Endothelial cell of umbilical vein (primary cell): ENCODE measurements at regions not wholly inside any gene's neighbourhood (a gene's known extent, or its start where the extent isn't known, plus 50 kb on each side); places are given as distances from the start of the nearest gene placed in this dataset.
A peak's percentile ranks its signal among the peaks of the same experiment; 100 is the strongest.

Source experiments
- BruUV-seq: library from RNA; stranded (reverse); fragments of 400-500 nt; replicated peaks from 2 replicates; lab custom pipeline; 2021; lab: Mats Ljungman, UMichigan
- CTCF ChIA-PET: fragments of 300-600, 350-600 bp; sonication (Branson Sonifier 250); formaldehyde crosslinking; loops from one replicate; lab custom pipeline; 2021; ENCODE audit warnings: antibody characterized with exemption, inconsistent platforms; lab: Charles Lee
- POLR2A ChIA-PET: fragments of 300-600, 350-600 bp; sonication (Branson Sonifier 250); formaldehyde crosslinking; loops from one replicate; lab custom pipeline; 2021; ENCODE audit warnings: antibody characterized with exemption, inconsistent platforms; lab: Charles Lee
- DNase-seq: peaks from one replicate; pipeline ENCODE4 v3.0.0-alpha.2; 2011; ENCODE audit warnings: low read depth, low spot score
- FAIRE-seq: peaks from 2 replicates; lab custom pipeline; 2011; peaks lifted over from hg19 to GRCh38; lab: Jason Lieb, UNC
- H2AFZ ChIP-seq: 2 replicates; pipeline ENCODE4 v1.6.0; 2012; ENCODE audit warnings: low read depth, low read length, control low read depth, inconsistent platforms
- H3K27ac ChIP-seq: 2 replicates; pipeline ENCODE4 v1.5.1; 2011; ENCODE audit warnings: low read depth, mild to moderate bottlenecking, control low read depth, low read length, moderate library complexity; ENCODE audit not compliant: insufficient read depth
- H3K27me3 ChIP-seq, 2 experiments: 2 replicates each; pipeline versions ENCODE4 v1.6.0 to v1.6.1; 2011; ENCODE audit warnings: low read length in 2 of 2, mixed read lengths in 1 of 2; ENCODE audit not compliant: control insufficient read depth in 2 of 2, insufficient read depth in 2 of 2
- H3K36me3 ChIP-seq, 2 experiments: 2 replicates in 1 of 2; 3 replicates in 1 of 2; pipeline ENCODE4 v1.5.1; 2011; ENCODE audit warnings: low read length in 2 of 2, mild to moderate bottlenecking in 1 of 2, moderate library complexity in 1 of 2; ENCODE audit not compliant: control insufficient read depth in 2 of 2, insufficient read depth in 2 of 2; ENCODE audit errors: extremely low read depth in 1 of 2
- H3K4me1 ChIP-seq: 3 replicates; pipeline ENCODE4 v1.5.1; 2011; ENCODE audit warnings: mild to moderate bottlenecking, low read length; ENCODE audit not compliant: control insufficient read depth, insufficient read depth; ENCODE audit errors: extremely low read depth
- H3K4me2 ChIP-seq: 2 replicates; pipeline ENCODE4 v1.6.1; 2011; ENCODE audit warnings: low read length, control low read depth, mixed read lengths; ENCODE audit not compliant: insufficient read depth
- H3K4me3 ChIP-seq, 3 experiments: fragments of 200-600 bp in 1 of 3; sonication (generic), shearing (Covaris generic) in 1 of 3; replicated peaks in 1 of 3; 2 replicates each; pipeline ENCODE4 v1.5.1; 2011 to 2016; ENCODE audit warnings: control low read depth in 3 of 3, low read length in 3 of 3, mild to moderate bottlenecking in 2 of 3, inconsistent platforms in 1 of 3, low read depth in 1 of 3, moderate library complexity in 1 of 3; ENCODE audit not compliant: insufficient read depth in 1 of 3
- H3K79me2 ChIP-seq: 2 replicates; pipeline ENCODE4 v1.6.0; 2012; ENCODE audit warnings: low read length, inconsistent platforms; ENCODE audit not compliant: control insufficient read depth, insufficient read depth
- H3K9ac ChIP-seq: replicated peaks from 2 replicates; pipeline ENCODE3; 2011; ENCODE audit warnings: low read length, control low read depth; ENCODE audit not compliant: insufficient read depth; ENCODE audit errors: extremely low read depth
- H3K9me1 ChIP-seq: replicated peaks from 3 replicates; pipeline ENCODE4 v1.6.0; 2011; ENCODE audit warnings: mild to moderate bottlenecking, low read length; ENCODE audit not compliant: control insufficient read depth, insufficient read depth; ENCODE audit errors: extremely low read depth
- H3K9me3 ChIP-seq: replicated peaks from 2 replicates; pipeline ENCODE4 v1.5.1; 2012; ENCODE audit warnings: low read length, inconsistent platforms; ENCODE audit not compliant: control insufficient read depth, insufficient read depth
- H4K20me1 ChIP-seq: replicated peaks from 2 replicates; pipeline ENCODE3; 2011; ENCODE audit warnings: mild to moderate bottlenecking, low read length; ENCODE audit not compliant: control insufficient read depth, insufficient read depth; ENCODE audit errors: extremely low read depth
- CTCF ChIP-seq, 2 donors: IDR thresholded peaks; 1 replicate in 1 of 2; 2 replicates in 1 of 2; pipeline ENCODE4 v1.5.1; 2011; ENCODE audit warnings: low read length in 2 of 2, mild to moderate bottlenecking in 2 of 2, moderate library complexity in 2 of 2, control low read depth in 1 of 2, inconsistent platforms in 1 of 2, low read depth in 1 of 2; ENCODE audit not compliant: insufficient read depth in 1 of 2; ENCODE audit errors: extremely low read depth in 1 of 2
- FOS ChIP-seq: IDR thresholded peaks from 2 replicates; pipeline ENCODE4 v1.6.1; 2011; ENCODE audit warnings: mild to moderate bottlenecking, low read length, moderate library complexity, borderline replicate concordance; ENCODE audit not compliant: insufficient read depth
- JUN ChIP-seq: IDR thresholded peaks from 2 replicates; pipeline ENCODE4 v1.6.1; 2011; ENCODE audit warnings: borderline replicate concordance, low read depth; ENCODE audit not compliant: insufficient read length, insufficient read depth
- MAX ChIP-seq: IDR thresholded peaks from 2 replicates; pipeline ENCODE4 v1.6.1; 2011; ENCODE audit not compliant: insufficient read depth, insufficient read length
- MYC ChIP-seq: IDR thresholded peaks from one replicate; pipeline ENCODE4 v1.6.1; 2011; ENCODE audit warnings: mild to moderate bottlenecking, low read depth, low read length
- POLR2A ChIP-seq: IDR thresholded peaks from 2 replicates; pipeline ENCODE4 v1.6.1; 2012; ENCODE audit warnings: low read depth, mild to moderate bottlenecking, control low read depth, low read length
- POLR2AphosphoS5 ChIP-seq: IDR thresholded peaks from 2 replicates; pipeline ENCODE4 v1.6.1; 2012; ENCODE audit warnings: low read depth, mild to moderate bottlenecking, control low read depth, low read length, moderate library complexity; ENCODE audit not compliant: insufficient read depth
- dilution Hi-C: fragments of 300-500 bp; cut with MboI; formaldehyde crosslinking; loops from one replicate; pipeline ENCODE4 v1.15.0; 2019; ENCODE audit warnings: low sequenced_read_pairs; ENCODE audit not compliant: extremely low pct_ligation_motif_present
- intact Hi-C: fragments of 100-400 bp; cut with micrococcal nuclease; formaldehyde crosslinking; loops from one replicate; pipeline ENCODE4 v1.10.0; 2022

DNA sequence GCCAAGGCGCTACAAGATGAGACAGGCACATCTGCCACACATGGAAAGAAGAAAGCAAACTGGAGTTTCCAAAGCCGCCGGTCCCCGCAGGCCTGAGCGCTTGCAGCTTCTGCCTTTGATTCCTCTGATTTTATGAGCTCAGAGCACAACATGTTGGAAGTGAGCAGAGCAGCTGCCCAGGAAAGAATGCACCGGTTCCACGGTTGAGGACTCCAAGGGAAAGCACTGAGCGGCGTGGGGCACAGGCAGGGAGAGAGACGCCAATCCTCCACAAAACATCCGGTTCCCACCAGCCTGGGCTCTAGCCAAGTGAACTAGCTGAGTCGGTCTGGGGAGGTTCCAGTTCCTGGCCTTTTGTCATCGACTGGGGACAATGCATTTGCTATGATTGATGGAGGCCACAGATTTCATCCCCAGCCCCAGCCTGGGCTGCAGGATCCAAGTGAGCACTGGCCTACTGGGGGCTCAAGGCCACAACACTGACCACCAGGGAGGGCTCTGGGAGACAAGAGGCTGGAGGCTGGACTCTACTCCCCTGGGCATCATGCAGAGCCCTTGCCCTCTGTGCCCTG is 253.1 kb upstream of the IRF2BP2 start:
- intact Hi-C loops, result loop anchor here (1.0 to 5.0 kb wide), 7 partner anchors 18 to 252 kb away; partner anchors contain the start of gene IRF2BP2
- Histone ChIP-seq H3K4me3 (no peak overlapping the region), H3K4me1 (peaks cover 46% of the 10 kb centered on the region), H3K27me3 (no peaks in the 10 kb centered on the region), H4K20me1 (no peaks in the 10 kb centered on the region), H3K9me3 (no peaks in the 10 kb centered on the region), H3K27ac (peak overlapping the region; percentile 85), H3K79me2 (no peaks in the 10 kb centered on the region), H2AFZ (peak overlapping the region; percentile 49), H3K9me1 (no peaks in the 10 kb centered on the region), H3K9ac (peak overlapping the region; percentile 69), H3K36me3 (no peaks in the 10 kb centered on the region), H3K4me2 (peak overlapping the region; percentile 56)
- DNase-seq, result peak; percentile 96
- ChIA-PET POLR2A (interaction anchor here (0.7 to 1.0 kb wide), 2 partner anchors 139 kb away, joined by 3 read pairs; no protein-coding TSS in a partner anchor), CTCF (interaction anchor here (0.7 to 2.9 kb wide), 9 partner anchors 9 to 364 kb away, joined by 3 to 9 read pairs (median 4); no protein-coding TSS in a partner anchor)
- dilution Hi-C loops, result no loop called here
- peak; percentile 99 for FAIRE-seq
- TF ChIP-seq CTCF (IDR thresholded peaks at IDR 0.05; ENCODE audit: extremely low read depth in 1 of 2, insufficient read depth in 1 of 2, low read depth in 1 of 2, low read length in 2 of 2) (no peak), POLR2AphosphoS5 (peak; percentile 65)
- BruUV-seq, result no TSS peak

DNA sequence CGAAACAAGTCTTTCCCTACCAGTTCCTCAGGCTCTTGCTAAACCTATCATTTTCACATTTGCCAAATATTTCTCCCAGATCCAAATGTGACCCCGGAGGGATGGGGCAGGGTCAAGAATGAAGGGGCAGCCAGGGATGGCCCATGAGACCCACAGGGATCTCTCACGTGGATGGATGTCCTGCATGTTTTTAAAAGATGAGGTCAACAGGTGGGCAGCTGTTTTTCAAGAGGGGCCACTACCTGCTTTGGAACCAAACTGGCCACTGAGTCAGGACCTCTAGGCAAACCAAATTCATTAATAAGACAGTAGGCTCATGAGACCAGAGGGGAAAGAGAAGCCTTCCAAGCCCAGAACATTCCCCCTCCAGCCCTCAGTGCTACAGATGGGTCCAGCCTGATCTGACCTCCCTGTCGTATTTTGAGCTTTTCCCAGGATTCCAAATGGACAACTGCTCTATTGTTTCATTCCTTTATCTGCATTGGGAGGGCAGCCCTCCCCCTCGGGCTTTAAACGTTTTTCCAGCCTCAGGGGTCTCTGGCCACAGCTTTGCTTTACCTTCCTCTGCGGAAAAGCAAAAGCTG is 252.5 kb upstream of the IRF2BP2 start:
- FAIRE-seq (no peak), DNase-seq (no peak)
- POLR2A ChIA-PET, result interaction anchor here (0.7 kb wide), 1 partner anchor 138 kb away, joined by 3 read pairs; no protein-coding TSS in a partner anchor
- no peaks in the 10 kb centered on the region for H3K36me3 ChIP-seq
- peaks cover 43% of the 10 kb centered on the region for H3K4me1 ChIP-seq
- dilution Hi-C loops (no loop called here), intact Hi-C loops (loop anchor here (1.0 to 5.0 kb wide), 7 partner anchors 18 to 252 kb away; partner anchors contain the start of gene IRF2BP2)
- H3K79me2 ChIP-seq, result no peaks in the 10 kb centered on the region
- peak overlapping the region; percentile 56 for H3K4me2 ChIP-seq
- peak overlapping the region; percentile 49 for H2AFZ ChIP-seq
- peak overlapping the region; percentile 85 for H3K27ac ChIP-seq
- no peaks in the 10 kb centered on the region for H4K20me1 ChIP-seq
- H3K4me3 ChIP-seq, result no peak overlapping the region
- H3K9me3 ChIP-seq, result no peaks in the 10 kb centered on the region
- H3K9ac ChIP-seq, result peak overlapping the region; percentile 69
- TF ChIP-seq MYC (no peak), CTCF (IDR thresholded peaks at IDR 0.05; ENCODE audit: extremely low read depth in 1 of 2, insufficient read depth in 1 of 2, low read depth in 1 of 2, low read length in 2 of 2) (no peak), JUN (no peak), FOS (no peak), MAX (no peak), POLR2A (no peak)
- no peaks in the 10 kb centered on the region for H3K9me1 ChIP-seq
- no TSS peak for BruUV-seq
- no peaks in the 10 kb centered on the region for H3K27me3 ChIP-seq
- CTCF ChIA-PET, result interaction anchor here (0.7 to 2.9 kb wide), 9 partner anchors 9 to 363 kb away, joined by 3 to 9 read pairs (median 4); no protein-coding TSS in a partner anchor
